NCI-H446 (cell line): ENCODE measurements at regions not wholly inside any gene's neighbourhood (a gene's known extent, or its start where the extent isn't known, plus 50 kb on each side); places are given as distances from the start of the nearest gene placed in this dataset.
A peak's percentile ranks its signal among the peaks of the same experiment; 100 is the strongest.
"Not testable (repeated sequence)": the region's sequence is repeated elsewhere in the genome, so short reads cannot be mapped to it uniquely, and the experiment has no call there.

Source experiments
- DNase-seq, 2 experiments: peaks; one replicate each; lab custom pipeline; 2025; lab: John Stamatoyannopoulos, UW

GRCh38 chr9:6103911-6104310, 88.5 kb upstream of the RANBP6 start:
- not testable (repeated sequence) for DNase-seq

- DNase-seq: not testable (repeated sequence)
These were observed 87.0 kb upstream of the RANBP6 start for GRCh38 chr9:6102336-6102987.

GRCh38 chr9:6101725-6102124, 86.3 kb upstream of the RANBP6 start:
- DNase-seq: not testable (repeated sequence)

- not testable (repeated sequence) for DNase-seq
These were observed 83.9 kb upstream of the RANBP6 start for GRCh38 chr9:6099346-6099745.

GRCh38 chr9:6098431-6098830, 83.0 kb upstream of the RANBP6 start:
- DNase-seq: no peak

- no peak for DNase-seq
These were observed 81.4 kb upstream of the RANBP6 start for GRCh38 chr9:6096821-6097220.

GRCh38 chr9:6090277-6091210, 75.1 kb upstream of the RANBP6 start:
- no peak for DNase-seq

GRCh38 chr9:6089300-6089699, 73.9 kb upstream of the RANBP6 start:
- no peak for DNase-seq

GRCh38 chr9:6086006-6086655, 70.7 kb upstream of the RANBP6 start:
- peak; percentile 9 to 57 for DNase-seq

GRCh38 chr9:6080154-6080716, 64.8 kb upstream of the RANBP6 start:
- peak; percentile 88 to 92 for DNase-seq

GRCh38 chr9:6079386-6079785, 64.0 kb upstream of the RANBP6 start:
- DNase-seq: no peak

GRCh38 chr9:6078382-6079105, 63.1 kb upstream of the RANBP6 start:
- no peak for DNase-seq

- no peak for DNase-seq
These were observed 61.4 kb upstream of the RANBP6 start for GRCh38 chr9:6076851-6077250.

- no peak for DNase-seq
These were observed 58.3 kb upstream of the RANBP6 start for GRCh38 chr9:6073731-6074130.

- DNase-seq: no peak
These were observed 57.4 kb upstream of the RANBP6 start for GRCh38 chr9:6072865-6073264.

GRCh38 chr9:6072453-6072852, 57.0 kb upstream of the RANBP6 start:
- no peak for DNase-seq

- DNase-seq: no peak
These were observed 53.6 kb upstream of the RANBP6 start for GRCh38 chr9:6068983-6069382.

- no peak for DNase-seq
These were observed 52.0 kb upstream of the RANBP6 start for GRCh38 chr9:6067426-6067825.
